Bone marrow (tissue), 2 donors: ENCODE measurements at regions not wholly inside any gene's neighbourhood (a gene's known extent, or its start where the extent isn't known, plus 50 kb on each side); places are given as distances from the start of the nearest gene placed in this dataset.

Experiments used
- DNase-seq, 2 donors: peaks; one replicate each; lab custom pipeline; 2025; lab: John Stamatoyannopoulos, UW

DNA sequence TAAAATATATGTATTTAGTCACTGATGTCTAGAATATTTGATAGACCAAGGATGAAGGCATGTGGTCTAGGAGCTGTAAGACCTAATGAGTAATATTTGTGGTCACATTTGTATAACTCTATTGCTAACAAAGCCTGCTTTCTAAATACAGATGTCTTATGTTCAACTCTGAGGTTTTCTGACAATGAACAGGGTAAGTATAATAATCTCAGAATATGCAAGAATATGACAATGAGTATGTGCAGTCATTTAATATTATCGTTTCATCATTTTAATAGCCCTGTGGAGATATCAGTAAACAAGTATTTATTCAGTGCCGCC is 389.6 kb downstream of the LRIG3 start:
- DNase-seq = no peak

DNA sequence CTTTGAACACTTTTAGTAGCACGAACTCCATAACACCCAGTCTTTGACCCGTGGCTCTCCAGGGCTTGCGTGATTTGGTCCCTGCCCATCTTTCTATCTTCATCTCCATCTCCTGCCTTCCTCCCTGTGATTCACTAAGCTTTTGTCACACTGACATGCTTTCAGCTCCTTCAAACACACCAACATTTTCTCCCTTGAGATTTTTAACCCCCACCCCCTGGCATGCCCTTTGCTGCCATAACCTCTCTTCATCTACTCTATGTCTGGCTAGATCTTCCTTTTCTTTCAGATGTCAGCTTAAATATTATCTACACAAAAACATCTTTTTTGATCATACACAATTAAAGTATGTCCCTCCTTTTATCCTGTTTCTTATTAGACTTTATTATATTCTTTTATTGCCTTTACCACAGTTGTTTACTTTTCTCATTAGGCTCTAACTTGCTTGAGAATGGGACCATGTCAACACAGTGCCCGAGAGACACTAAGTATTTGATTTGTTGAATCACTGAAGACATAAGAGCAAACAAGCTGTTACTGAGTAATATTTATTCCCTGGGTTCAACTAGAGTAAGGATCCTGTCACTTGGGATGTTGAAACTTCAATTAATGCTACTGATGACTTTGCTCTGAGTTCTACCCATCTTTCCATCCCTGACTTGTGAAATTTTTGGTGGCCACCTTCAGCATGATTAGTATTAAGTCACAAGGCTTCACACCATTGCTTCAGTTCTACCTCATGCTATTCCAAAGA is 387.3 kb downstream of the LRIG3 start:
- DNase-seq = no peak

DNA sequence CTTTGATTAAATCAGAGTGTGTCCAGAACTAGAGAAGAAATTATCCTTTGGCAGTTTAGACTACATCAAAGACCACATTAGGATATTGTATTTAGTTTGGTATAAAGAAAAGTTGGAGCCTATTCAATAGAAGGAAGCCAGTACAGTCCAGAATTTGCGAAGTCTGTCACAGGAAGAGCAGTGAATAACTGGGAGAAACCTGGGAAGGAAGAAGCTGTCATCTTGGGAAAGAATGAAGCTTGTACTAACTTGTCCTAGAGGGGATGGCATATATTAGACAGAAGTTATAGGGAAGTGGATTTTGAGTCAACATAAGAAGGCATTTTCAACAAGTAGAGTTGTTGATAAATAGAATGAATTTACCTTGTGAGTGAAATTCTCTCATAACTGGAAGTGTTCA is 386.7 kb downstream of the LRIG3 start:
- no peak for DNase-seq

DNA sequence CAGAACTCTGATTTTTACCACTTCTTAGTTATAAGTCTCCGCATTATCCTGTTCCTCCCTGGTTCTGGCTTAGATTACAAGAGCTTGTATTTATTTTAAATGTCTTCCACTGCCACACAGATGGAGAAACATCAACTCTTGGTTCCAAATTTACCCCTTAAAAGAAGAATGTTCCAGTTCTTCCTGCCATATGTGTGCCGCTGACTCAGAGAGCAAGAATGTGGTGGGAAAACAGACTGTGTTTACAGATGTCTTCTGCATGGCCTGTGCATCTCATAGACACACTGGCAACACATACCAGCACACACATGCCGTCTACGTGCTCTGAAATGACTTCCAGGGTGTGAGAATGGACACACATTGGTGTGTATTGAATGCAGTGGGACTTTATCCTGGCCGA is 383.0 kb downstream of the LRIG3 start:
- DNase-seq = no peak

DNA sequence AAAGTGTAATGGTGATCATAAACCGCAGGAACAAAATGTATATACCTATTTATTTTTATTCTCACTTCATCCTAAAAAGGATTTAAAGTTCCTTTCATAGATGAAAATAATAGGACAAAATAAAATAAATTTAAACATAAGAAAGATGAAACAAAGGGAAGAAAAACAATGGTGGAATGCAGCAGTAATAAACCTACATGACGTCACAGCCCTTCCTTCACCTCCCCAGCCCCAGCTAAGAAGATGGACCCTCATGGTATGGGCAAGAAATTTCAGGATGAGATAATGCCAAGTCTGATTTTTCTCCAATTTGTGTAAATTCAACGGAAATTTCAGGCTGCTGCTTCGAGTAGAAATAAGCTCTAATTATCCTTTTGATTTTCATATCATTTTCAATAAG is 381.0 kb downstream of the LRIG3 start:
- no peak for DNase-seq

DNA sequence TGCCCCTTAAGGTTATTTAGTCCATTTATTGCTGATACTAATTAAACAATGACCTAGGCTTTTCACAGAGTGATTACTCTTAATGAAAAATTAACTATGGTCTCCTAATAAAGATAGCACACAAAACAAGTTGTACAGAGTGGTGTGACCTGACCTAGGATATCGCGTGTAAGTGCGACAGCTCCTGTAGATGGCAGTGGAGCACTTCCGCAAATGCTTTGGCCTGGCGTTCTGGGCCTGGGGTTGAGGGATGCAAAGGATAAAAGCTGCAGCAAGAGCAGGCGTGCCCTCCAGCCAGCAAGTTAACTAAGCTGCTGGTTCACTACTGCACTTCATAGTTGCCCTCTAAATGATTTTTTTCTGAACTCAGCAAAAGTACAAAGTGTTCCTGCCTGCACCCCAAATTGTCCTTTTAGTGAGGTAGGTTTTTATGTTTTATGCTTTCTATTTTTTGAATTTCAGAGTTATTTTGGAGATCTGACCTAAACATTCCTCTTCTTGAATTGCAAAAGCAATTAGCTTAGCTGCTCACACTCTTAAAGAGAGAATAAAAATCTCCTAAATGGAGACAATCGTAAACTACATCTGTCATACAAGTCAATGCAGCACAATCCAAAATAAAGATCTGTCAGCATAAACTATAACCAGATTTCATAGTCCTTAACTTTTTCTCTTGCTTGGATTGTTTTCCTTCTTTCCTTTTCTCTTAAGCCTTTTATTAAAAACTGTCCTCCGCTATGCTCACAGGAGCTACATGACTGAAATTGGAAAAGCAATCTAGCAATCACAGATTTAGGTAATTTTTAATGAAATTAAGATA is 379.6 kb downstream of the LRIG3 start:
- DNase-seq = no peak

DNA sequence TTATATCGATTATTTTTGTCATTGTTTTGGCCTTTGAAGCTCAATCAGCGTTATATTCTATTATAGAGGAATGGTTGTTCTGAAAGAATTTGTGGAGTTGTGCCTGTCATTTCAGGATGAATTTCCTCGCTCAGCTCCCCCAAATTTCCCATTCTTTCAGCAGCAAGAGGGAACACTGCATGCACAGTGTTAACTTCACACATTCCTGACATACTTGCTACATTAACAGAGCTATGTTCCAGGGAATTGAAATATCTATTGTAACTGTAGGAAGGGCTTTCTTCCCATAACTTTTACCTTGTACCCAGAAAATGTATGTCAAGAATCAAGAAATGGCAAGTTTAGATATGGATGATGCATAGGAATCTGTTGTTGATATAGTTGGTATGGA is 379.0 kb downstream of the LRIG3 start:
- no peak for DNase-seq

DNA sequence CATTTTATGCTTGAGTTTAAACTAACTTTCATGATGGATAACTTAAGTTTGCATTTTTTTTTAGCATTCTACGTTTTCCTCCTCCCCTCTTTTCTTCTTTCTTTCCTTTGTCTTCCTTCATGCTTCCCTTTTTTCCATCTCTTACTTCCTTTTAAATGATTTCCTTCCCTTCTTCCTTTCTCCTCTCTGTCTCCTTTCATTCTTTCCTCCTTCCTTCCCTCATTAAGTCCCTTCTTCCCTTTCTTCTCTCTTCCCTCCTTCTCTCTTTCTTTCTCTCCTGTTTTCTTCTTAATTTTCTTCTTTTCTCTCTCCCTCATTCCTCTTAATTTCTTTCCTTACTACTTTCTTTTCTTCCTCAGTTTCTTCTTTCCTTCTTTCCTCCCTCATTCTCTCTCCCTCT is 376.0 kb downstream of the LRIG3 start:
- no peak for DNase-seq

DNA sequence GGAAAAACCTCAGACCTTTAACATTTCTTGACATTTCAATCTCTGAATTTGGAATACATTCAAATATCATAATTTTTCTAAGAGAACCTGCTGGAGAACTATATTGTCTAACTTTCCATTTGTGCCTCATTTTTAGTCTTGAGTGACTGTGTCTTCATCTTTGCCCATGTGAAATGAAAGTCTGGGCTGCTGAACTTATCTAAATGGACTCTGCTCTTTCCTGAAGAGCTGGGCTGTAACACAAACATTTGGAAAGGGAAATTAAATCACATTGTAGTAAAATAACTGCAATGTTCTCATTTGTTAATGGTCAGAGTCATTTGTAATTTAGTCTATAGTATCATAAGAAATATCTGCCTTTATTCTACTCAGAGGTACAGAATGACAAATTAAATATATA is 373.1 kb downstream of the LRIG3 start:
- no peak for DNase-seq

DNA sequence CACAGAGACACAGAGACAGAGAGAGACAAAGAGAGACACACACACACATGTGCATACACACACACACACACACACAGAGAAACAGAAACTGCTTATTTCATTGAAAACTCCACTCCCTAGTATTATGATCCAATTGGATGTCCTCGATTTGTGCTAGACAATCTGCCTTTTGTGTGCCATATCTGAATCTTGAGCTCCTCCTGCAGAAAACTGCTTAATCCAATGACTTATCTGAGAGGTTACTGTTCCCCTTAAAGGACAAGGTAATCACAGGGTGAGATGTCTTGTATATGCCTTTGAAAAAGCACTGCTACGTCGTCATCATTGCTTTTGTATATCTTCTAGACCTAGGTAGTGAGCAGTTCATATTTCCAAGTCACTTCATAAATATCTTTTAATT is 371.5 kb downstream of the LRIG3 start:
- no peak for DNase-seq

DNA sequence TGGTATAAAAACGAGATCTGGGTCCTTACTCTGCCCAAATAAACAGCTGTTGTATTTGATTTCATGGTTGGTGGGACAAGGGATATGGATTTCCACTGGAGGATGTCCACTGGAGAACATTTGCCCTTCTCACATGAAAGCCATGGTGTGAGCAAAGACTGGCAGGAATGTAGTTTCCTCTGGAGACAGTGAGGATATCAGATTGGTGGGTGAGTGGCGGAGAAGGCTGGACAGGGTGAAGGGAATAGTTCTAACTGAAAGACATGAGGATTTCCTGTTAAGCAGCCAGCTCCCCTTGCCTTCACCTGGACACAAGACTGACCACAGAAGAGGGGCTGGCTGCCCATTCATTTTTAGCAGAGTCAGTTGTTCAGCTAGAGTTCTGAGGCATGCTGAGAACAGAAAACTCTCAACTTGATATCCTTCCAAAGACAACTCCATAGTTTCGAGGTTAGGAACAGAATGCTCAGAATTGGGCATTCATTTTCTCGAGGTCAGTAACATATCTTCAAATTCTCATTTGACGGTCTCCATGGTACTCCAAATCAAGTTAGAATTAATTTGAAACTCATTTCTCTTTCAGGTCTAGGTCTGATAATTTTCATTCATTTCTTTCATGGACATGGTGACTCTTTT is 365.7 kb downstream of the LRIG3 start:
- DNase-seq = no peak

DNA sequence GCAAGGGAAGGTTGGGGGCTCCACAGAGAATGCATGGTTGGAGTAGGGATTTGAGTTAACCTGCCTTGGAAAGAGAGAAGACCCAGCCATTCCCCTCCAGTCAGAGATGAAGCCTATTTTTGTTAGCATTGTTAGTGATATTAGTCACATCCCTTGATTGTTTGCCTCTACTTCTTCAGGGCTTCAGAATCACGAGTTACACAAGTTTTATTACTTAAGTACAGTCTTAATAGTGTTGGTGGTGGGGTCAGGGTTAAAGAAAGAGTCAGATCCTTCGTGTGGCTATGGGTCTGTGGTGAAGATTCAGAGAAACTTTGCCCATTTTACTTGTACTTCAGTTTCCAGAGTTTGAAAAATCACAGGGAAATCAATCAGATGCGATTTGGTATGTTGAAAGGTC is 363.1 kb downstream of the LRIG3 start:
- DNase-seq = no peak

DNA sequence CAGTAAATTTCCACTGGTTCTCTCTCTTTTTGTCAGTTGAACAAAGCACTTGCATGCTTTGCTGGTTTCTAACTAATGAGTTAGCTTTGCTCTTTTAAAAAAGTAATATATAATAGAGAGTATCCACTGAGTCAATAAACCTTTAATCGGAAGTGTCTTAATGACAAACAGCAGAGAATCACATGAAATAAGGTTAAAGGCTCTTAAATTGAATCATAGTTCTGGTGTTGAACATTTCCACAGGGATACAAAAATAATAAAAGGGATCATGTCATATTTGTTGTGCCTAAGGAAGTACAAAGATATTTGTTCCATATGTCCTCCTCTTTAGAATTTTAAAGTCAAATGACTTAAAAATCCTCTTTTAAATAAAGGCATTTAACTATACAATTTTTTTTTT is 362.6 kb downstream of the LRIG3 start:
- no peak for DNase-seq

DNA sequence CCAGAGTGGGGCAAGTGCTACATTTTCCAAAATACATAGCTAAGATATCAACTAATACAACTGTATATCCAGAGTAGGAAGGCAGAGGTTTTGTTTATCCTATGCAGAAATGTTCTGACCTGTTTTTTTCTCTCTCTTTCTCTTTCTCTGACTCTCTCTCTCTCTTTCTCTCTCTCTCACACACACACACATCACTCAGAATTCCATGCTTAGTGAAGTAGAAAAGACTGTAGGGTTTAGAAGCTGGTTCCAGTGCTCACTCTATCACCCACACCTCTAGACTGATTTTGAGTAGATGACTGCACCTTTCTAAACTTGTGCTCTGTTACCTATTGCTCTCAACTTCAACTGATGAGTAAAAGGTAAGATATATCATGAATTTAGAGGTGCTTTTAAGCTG is 356.7 kb downstream of the LRIG3 start:
- no peak for DNase-seq

DNA sequence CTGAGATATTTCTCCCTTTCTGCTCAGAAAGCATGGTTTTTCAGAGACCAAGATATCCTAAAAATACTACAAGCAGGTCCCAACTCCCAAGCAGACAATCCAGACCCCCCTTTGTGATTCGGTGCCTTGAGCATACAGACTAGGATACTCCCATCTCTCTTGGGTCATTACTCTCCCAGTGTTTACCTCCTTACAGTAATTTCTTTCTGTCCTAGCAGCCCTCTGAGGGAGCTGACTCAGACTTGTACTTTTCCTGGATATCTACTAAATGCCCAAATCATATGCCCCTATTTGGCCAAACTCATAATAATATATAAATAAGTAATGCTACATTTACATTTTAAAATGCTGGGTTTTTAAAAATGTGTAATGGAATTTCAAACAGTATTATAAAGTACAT is 355.6 kb downstream of the LRIG3 start:
- DNase-seq = no peak

DNA sequence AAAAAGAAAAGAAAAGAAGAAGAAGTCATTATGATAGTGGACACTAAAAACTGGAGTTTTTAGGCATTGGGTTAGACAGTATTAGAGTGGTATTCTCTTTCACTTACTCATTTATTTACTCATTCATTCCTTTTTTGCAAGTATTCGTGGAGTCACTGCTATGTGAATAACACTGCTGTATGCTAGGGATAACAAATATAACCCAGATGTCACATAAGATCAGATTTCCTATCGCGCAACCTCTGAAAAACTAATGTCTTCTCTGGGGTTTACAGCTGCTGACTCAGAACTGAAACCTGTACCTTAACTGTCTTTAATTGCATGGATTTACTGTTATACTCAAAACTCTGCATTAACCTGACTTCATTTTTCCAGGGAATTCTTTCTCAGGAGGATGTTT is 353.7 kb downstream of the LRIG3 start:
- DNase-seq = no peak

DNA sequence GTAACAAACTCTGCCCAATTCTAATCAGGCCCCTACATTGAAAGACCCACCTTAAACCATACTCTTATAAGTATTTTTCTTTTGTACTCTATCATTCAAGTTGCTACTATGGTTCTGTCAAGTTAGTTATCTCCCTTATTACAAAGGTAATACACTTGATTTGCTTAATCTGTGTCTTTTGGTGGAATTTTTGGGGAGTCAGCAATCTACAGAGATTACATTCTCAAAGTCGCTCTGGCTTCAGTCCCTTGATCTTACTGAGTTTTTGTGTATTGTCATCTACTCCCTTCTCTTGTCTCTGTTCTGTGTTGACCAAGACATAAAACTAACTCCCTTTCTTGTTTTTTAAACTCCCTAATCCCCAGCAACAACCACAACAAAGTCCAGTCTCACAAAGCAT is 353.1 kb downstream of the LRIG3 start:
- no peak for DNase-seq

DNA sequence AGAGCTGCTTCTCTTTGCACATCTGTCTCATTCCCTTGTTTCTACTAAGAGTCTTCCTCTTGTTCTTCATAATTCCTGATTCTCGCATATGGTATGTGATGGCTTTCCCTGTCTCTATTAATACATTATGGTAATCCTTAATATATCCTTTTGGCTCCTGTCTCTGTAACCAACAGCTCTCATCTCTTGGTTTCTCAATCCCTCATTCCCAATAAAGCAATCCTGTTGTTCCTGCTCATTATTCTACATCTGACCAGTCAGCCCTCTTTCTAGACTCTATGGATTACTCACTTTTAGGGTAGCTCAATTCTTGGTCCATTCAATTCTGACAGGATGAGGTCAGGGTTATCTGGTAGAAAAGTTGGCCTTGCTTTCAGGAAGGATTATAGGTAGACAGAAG is 349.9 kb downstream of the LRIG3 start:
- no peak for DNase-seq

DNA sequence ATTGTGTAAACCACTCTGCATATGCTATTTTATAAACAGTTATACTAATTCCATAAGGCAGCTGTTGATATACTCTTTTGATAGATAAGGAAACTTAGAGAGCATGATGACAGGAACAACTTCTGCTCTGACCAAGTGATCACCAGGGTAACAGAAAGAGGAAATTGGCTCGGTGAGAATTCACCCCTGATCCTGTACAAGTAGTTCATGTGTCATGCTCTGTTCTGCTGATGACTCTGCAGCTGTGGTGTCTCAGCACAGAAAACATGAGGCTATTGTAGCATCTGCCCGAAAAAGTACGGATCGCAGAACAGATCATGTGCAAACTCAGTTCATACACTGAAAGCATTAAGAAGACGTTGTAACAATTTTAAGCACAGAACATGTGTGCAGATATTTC is 345.0 kb downstream of the LRIG3 start:
- DNase-seq = no peak

DNA sequence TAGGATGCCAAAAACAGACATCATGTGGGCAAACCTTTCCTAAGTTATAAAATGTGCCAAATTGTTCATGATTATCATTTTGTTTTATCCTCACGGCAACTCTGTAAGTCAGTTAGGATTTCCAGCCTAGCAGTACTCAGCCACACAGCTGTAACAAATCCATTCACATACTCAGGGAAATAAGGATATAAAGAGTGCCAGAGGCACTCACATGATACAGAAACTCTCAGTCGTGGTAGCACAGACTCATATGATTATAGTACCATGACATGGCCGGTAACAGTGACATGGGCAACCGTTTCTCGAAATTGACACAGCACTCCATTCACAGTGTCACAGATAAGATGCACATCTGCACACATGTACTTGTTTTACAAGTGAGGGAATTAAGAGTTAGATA is 344.2 kb downstream of the LRIG3 start:
- no peak for DNase-seq

DNA sequence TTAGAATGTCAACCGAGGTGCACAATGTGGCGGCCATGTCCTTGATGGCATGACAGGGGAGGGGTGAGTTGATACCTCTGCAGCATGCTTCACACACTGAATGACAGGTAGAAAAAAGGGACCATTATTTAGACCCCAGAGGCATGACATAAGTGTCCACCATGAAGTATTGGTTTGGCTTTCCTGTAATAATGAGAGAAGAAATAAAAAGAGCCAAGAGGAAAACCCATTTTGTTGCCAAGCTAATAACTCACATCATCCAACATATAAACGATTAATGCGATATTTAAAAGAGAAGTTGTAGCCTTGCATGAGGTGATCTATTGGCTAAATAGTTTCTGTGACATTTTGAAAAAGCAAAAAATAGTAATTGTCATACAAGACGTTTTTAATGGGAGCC is 343.4 kb downstream of the LRIG3 start:
- no peak for DNase-seq

DNA sequence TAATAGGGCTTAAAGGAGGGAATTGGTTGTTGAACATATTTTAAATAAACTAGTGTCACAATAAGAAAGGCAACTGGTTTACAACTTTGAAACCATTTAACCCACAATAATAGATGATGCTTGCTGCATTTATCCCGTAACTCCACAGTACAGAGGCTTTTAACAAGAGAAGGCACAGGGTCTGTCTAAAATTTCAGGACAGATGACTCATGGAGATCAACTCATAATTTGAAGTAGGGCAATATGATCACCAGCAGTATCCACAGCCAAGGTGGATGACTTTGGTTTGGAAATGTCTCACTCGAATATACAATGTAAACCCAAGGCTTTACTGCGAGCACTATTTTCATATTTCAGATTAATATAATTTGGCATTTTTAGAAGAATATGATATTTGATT is 340.2 kb downstream of the LRIG3 start:
- no peak for DNase-seq

DNA sequence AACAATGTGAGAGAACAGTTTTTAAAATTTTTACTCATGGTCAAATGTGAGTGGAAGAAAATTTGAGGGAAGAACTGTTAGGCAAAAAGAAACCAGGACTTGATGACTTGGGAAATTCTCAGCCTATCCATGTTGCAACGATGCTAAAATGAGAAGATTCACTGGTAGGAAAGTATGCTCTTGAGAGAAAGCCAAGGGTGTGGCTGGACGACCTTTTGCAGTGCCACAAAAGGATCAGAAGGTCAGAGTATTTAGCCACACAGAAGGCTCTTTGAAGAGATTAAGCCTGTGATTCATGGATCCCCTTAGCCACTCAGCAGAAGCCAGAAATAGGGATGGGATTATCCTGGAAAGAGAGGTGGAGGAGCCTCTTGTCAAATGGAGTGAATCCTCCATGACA is 336.8 kb downstream of the LRIG3 start:
- DNase-seq = no peak

DNA sequence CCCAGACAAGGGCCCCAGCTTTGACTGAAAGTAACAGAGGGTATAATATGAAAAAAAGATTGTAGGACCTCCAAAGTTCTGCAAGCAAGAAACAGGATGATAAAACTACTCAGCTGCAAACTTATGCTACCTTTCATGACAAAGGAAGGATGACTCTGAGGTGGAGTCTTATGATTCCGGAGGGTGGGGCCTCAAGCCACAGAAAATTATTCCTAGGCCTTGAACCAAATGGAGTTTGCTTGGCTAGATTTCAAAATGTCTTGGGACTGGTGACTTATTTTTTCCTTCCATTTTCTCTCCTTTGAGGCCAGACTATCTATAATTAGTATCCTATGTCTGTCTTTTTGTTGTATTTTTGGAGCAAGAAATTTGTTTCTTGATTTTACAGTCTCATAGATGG is 336.4 kb downstream of the LRIG3 start:
- no peak for DNase-seq
